ENCODE measurements at regions not wholly inside any gene's neighbourhood (a gene's known extent, or its start where the extent isn't known, plus 50 kb on each side); places are given as distances from the start of the nearest gene placed in this dataset.

DNA sequence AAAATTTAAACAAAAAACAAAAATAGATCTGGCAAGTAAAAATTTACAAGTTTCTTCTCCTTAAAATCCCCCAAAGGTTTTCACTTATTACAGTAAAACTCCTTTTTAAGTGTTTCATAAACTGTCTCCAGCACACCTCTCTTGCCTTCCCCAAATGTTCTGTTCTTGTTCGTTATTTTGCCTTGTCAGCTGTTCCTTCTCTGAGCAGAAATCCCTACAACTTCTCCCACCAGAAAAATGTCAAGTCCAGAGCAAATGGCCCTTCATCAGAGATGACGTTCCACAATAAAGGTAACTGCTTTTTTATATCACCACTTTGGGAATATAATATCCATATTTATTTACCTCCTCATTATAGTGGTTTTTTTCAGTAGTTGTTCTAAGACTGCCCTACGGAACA lies 432.1 kb downstream of the ADAM29 start:
- no peak for ATAC-seq (ENCODE audit: insufficient read depth, low FRiP score)
- no peak overlapping the region for H3K27ac ChIP-seq (ENCODE audit: low read depth in 1 of 2, low read length in 1 of 2)
- TF ChIP-seq, protein P1, sequence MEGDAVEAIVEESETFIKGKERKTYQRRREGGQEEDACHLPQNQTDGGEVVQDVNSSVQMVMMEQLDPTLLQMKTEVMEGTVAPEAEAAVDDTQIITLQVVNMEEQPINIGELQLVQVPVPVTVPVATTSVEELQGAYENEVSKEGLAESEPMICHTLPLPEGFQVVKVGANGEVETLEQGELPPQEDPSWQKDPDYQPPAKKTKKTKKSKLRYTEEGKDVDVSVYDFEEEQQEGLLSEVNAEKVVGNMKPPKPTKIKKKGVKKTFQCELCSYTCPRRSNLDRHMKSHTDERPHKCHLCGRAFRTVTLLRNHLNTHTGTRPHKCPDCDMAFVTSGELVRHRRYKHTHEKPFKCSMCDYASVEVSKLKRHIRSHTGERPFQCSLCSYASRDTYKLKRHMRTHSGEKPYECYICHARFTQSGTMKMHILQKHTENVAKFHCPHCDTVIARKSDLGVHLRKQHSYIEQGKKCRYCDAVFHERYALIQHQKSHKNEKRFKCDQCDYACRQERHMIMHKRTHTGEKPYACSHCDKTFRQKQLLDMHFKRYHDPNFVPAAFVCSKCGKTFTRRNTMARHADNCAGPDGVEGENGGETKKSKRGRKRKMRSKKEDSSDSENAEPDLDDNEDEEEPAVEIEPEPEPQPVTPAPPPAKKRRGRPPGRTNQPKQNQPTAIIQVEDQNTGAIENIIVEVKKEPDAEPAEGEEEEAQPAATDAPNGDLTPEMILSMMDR (IDR thresholded peaks at IDR 0.05; ENCODE audit: control extremely low read depth, extremely low read depth) = no peak
- no peak overlapping the region for H3K9ac ChIP-seq (ENCODE audit: insufficient read depth in 1 of 2, low read length in 2 of 2)
- no peaks in the 10 kb centered on the region for H3K36me3 ChIP-seq (ENCODE audit: control insufficient read depth in 4 of 4, insufficient read depth in 4 of 4, low read length in 4 of 4)
- H3K4me1 ChIP-seq (ENCODE audit: control insufficient read depth in 5 of 5, insufficient read depth in 5 of 5, low read length in 5 of 5) = no peaks in the 10 kb centered on the region
- peaks cover 0 to 5% (median 0%) of the 10 kb centered on the region in 4 donors for H3K9me3 ChIP-seq (ENCODE audit: control insufficient read depth in 4 of 4, insufficient read depth in 3 of 4, low read length in 3 of 4)
- WGBS, 2 donors = 82 to 90% methylated on average over 3 of the region's 3 CpGs
- H3K27me3 ChIP-seq (ENCODE audit: control insufficient read depth in 3 of 3, insufficient read depth in 3 of 3, low read length in 2 of 3) = no peaks in the 10 kb centered on the region
- no peak overlapping the region for H3K4me3 ChIP-seq
- DNase-seq = no peak

DNA sequence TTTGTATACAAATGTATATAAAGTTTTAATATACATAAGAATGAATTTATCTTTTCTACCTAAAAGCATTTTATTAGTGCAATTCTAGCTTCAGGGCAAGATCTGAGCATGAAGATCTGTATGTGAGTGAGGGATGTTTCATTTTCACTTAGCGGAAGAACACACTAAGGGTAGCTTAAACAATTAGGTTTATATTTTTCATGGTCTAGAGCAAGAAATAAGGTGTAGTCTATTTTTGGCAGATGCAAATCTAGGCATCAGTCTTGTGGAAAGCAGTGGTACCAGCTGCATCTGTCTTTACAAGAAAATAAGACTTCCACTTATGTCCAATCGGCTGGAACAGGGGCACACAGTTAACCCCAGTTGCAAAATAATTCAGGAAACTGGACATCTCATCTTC lies 433.3 kb downstream of the ADAM29 start:
- Histone ChIP-seq H3K4me3 (no peak overlapping the region), H3K27me3 (ENCODE audit: control insufficient read depth in 3 of 3, insufficient read depth in 3 of 3, low read length in 2 of 3) (no peaks in the 10 kb centered on the region), H3K9ac (ENCODE audit: insufficient read depth in 1 of 2, low read length in 2 of 2) (no peak overlapping the region), H3K27ac (ENCODE audit: low read depth in 1 of 2, low read length in 1 of 2) (no peak overlapping the region), H3K9me3 (ENCODE audit: control insufficient read depth in 4 of 4, insufficient read depth in 3 of 4, low read length in 3 of 4) (peaks cover 0 to 5% (median 0%) of the 10 kb centered on the region in 4 donors), H3K4me1 (ENCODE audit: control insufficient read depth in 5 of 5, insufficient read depth in 5 of 5, low read length in 5 of 5) (no peaks in the 10 kb centered on the region), H3K36me3 (ENCODE audit: control insufficient read depth in 4 of 4, insufficient read depth in 4 of 4, low read length in 4 of 4) (no peaks in the 10 kb centered on the region)
- WGBS, 2 donors = 68 to 93% methylated on average over 2 of the region's 2 CpGs
- ATAC-seq (ENCODE audit: insufficient read depth, low FRiP score) = no peak
- TF ChIP-seq, protein P1 (IDR thresholded peaks at IDR 0.05; ENCODE audit: control extremely low read depth, extremely low read depth) = no peak
- DNase-seq = no peak

DNA sequence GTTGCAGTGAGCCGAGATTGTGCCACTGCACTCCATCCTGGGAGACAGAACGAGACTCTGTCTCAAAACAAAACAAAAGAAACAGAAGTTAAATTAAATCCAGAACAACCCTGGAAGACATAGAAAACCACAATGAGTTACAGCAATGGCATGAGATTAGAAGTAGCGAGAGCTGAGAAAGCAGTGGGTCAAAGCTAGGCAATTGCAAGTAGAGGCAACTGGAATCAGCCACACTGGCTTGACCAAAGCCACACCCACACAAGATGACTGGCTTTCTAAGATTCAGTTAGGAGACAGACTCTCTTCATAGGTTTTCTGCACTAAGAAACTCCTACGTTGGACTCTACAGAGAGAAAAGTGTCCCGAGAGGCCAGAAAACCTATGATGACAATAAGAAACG lies 443.0 kb downstream of the GPM6A start:
- Histone ChIP-seq H3K27me3 (ENCODE audit: control insufficient read depth in 3 of 3, insufficient read depth in 3 of 3, low read length in 2 of 3) (no peaks in the 10 kb centered on the region), H3K36me3 (ENCODE audit: control insufficient read depth in 4 of 4, insufficient read depth in 4 of 4, low read length in 4 of 4) (no peaks in the 10 kb centered on the region), H3K4me1 (ENCODE audit: control insufficient read depth in 5 of 5, insufficient read depth in 5 of 5, low read length in 5 of 5) (no peaks in the 10 kb centered on the region), H3K9me3 (ENCODE audit: control insufficient read depth in 4 of 4, insufficient read depth in 3 of 4, low read length in 3 of 4) (no peaks in the 10 kb centered on the region), H3K9ac (ENCODE audit: insufficient read depth in 1 of 2, low read length in 2 of 2) (no peak overlapping the region), H3K27ac (ENCODE audit: low read depth in 1 of 2, low read length in 1 of 2) (no peak overlapping the region), H3K4me3 (no peak overlapping the region)
- no peak for DNase-seq
- 85 to 88% methylated on average over 6 of the region's 6 CpGs for WGBS, 2 donors
- TF ChIP-seq, protein P1 (IDR thresholded peaks at IDR 0.05; ENCODE audit: control extremely low read depth, extremely low read depth) = no peak
- no peak for ATAC-seq (ENCODE audit: insufficient read depth, low FRiP score)

DNA sequence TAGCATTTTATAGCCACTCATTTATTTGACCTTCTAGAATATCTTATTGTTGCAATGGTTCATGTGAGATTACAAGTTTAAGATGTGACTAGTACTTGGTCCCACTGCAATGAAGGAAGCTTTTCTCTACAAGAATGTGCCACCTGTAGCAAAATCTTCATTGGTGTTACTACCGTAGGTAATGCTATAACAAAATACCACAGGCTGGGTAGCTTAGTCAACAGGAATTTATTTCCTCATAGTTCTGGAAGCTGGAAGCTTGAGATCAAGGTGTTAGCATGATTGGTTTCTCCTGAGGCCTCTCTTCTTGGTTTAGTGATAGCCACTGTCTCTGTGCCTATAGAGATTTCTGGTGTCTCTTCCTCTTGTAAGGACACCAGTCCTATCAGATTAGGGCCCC lies 441.0 kb downstream of the GPM6A start:
- DNase-seq (no peak), ATAC-seq (ENCODE audit: insufficient read depth, low FRiP score) (no peak)
- Histone ChIP-seq H3K9me3 (ENCODE audit: control insufficient read depth in 4 of 4, insufficient read depth in 3 of 4, low read length in 3 of 4) (no peaks in the 10 kb centered on the region), H3K36me3 (ENCODE audit: control insufficient read depth in 4 of 4, insufficient read depth in 4 of 4, low read length in 4 of 4) (no peaks in the 10 kb centered on the region), H3K4me1 (ENCODE audit: control insufficient read depth in 5 of 5, insufficient read depth in 5 of 5, low read length in 5 of 5) (no peaks in the 10 kb centered on the region), H3K9ac (ENCODE audit: insufficient read depth in 1 of 2, low read length in 2 of 2) (no peak overlapping the region), H3K4me3 (no peak overlapping the region), H3K27ac (ENCODE audit: low read depth in 1 of 2, low read length in 1 of 2) (no peak overlapping the region), H3K27me3 (ENCODE audit: control insufficient read depth in 3 of 3, insufficient read depth in 3 of 3, low read length in 2 of 3) (no peaks in the 10 kb centered on the region)
- TF ChIP-seq, protein P1 (IDR thresholded peaks at IDR 0.05; ENCODE audit: control extremely low read depth, extremely low read depth) = no peak
- WGBS, 2 donors = 85 to 86% methylated on average over 1 of the region's 1 CpG
